ENCODE measurements at regions not wholly inside any gene's neighbourhood (a gene's known extent, or its start where the extent isn't known, plus 50 kb on each side); places are given as distances from the start of the nearest gene placed in this dataset.

- intact Hi-C loops (cut with DNase I) = no loop called here
- H3K27me3 ChIP-seq = no peaks in the 10 kb centered on the region
- no peak for TF ChIP-seq CTCF (IDR thresholded peaks at IDR 0.05)
- no peak overlapping the region for H3K4me3 ChIP-seq
- no peaks in the 10 kb centered on the region for H3K4me1 ChIP-seq
- no peak for DNase-seq (ENCODE audit: low spot score in 2 of 2)
- H3K9me3 ChIP-seq = no peaks in the 10 kb centered on the region
- H3K36me3 ChIP-seq = no peaks in the 10 kb centered on the region
- no peak overlapping the region for H3K27ac ChIP-seq
These were observed 297.7 kb upstream of the SHH start for GRCh38 chr7:156109988-156110387.

- Histone ChIP-seq H3K4me1 (no peaks in the 10 kb centered on the region), H3K4me3 (no peak overlapping the region), H3K27me3 (no peaks in the 10 kb centered on the region), H3K27ac (no peak overlapping the region), H3K9me3 (no peaks in the 10 kb centered on the region), H3K36me3 (no peaks in the 10 kb centered on the region)
- intact Hi-C loops (cut with DNase I) = no loop called here
- DNase-seq (ENCODE audit: low spot score in 2 of 2) = no peak
- TF ChIP-seq CTCF (IDR thresholded peaks at IDR 0.05) = no peak
These were observed 296.8 kb upstream of the SHH start for GRCh38 chr7:156109076-156109475.

- Histone ChIP-seq H3K36me3 (no peaks in the 10 kb centered on the region), H3K4me3 (no peak overlapping the region), H3K27ac (no peak overlapping the region), H3K4me1 (no peaks in the 10 kb centered on the region), H3K27me3 (no peaks in the 10 kb centered on the region), H3K9me3 (no peaks in the 10 kb centered on the region)
- no peak for DNase-seq (ENCODE audit: low spot score in 2 of 2)
- TF ChIP-seq CTCF (IDR thresholded peaks at IDR 0.05) = no peak
- intact Hi-C loops (cut with DNase I) = no loop called here
These were observed 295.7 kb upstream of the SHH start for GRCh38 chr7:156107957-156108356.

GRCh38 chr7:156106107-156106426 lies 293.8 kb upstream of the SHH start:
- Histone ChIP-seq H3K4me1 (no peaks in the 10 kb centered on the region), H3K36me3 (no peaks in the 10 kb centered on the region), H3K27me3 (no peaks in the 10 kb centered on the region), H3K4me3 (no peak overlapping the region), H3K9me3 (no peaks in the 10 kb centered on the region), H3K27ac (no peak overlapping the region)
- DNase-seq (ENCODE audit: low spot score in 2 of 2) = no peak
- TF ChIP-seq CTCF (IDR thresholded peaks at IDR 0.05) = no peak
- intact Hi-C loops (cut with DNase I) = no loop called here

GRCh38 chr7:156105337-156106106 lies 293.3 kb upstream of the SHH start:
- Histone ChIP-seq H3K9me3 (no peaks in the 10 kb centered on the region), H3K4me3 (no peak overlapping the region), H3K27ac (no peak overlapping the region), H3K36me3 (no peaks in the 10 kb centered on the region), H3K27me3 (no peaks in the 10 kb centered on the region), H3K4me1 (no peaks in the 10 kb centered on the region)
- TF ChIP-seq CTCF (IDR thresholded peaks at IDR 0.05) = no peak
- intact Hi-C loops (cut with DNase I) = no loop called here
- DNase-seq (ENCODE audit: low spot score in 2 of 2) = no peak
